KMS-11 (cell line): ENCODE measurements at regions not wholly inside any gene's neighbourhood (a gene's known extent, or its start where the extent isn't known, plus 50 kb on each side); places are given as distances from the start of the nearest gene placed in this dataset.

Experiments used
- H2AFZ ChIP-seq: fragments of 200-600 bp; sonication (generic); 2 replicates; pipeline ENCODE4 v1.6.1; 2016; ENCODE audit warnings: antibody characterized with exemption, mixed run types, low read depth
- H3K27ac ChIP-seq: fragments of 200-600 bp; sonication (generic); 2 replicates; pipeline ENCODE4 v1.6.1; 2016; ENCODE audit warnings: mild to moderate bottlenecking, mixed run types
- H3K27me3 ChIP-seq: fragments of 200-600 bp; sonication (generic); 2 replicates; pipeline ENCODE4 v1.6.1; 2017; ENCODE audit warnings: mild to moderate bottlenecking, low read depth, mixed run types, moderate library complexity; ENCODE audit not compliant: insufficient read depth
- H3K36me3 ChIP-seq: fragments of 200-600 bp; sonication (generic); 2 replicates; pipeline ENCODE4 v1.6.1; 2017; ENCODE audit warnings: mild to moderate bottlenecking, mixed run types; ENCODE audit not compliant: insufficient read depth
- H3K4me1 ChIP-seq: fragments of 200-600 bp; sonication (generic); 2 replicates; pipeline ENCODE4 v1.6.1; 2016; ENCODE audit warnings: mild to moderate bottlenecking, low read depth, mixed run types; ENCODE audit not compliant: poor library complexity, severe bottlenecking
- H3K4me2 ChIP-seq: fragments of 200-600 bp; sonication (generic); 2 replicates; pipeline ENCODE4 v1.7.0; 2016; ENCODE audit warnings: mild to moderate bottlenecking, mixed run types
- H3K4me3 ChIP-seq: fragments of 200-600 bp; sonication (generic); IDR thresholded peaks from 2 replicates; pipeline ENCODE4 v1.6.1; 2017; ENCODE audit warnings: low read depth, low read length, mixed read lengths; ENCODE audit not compliant: insufficient read depth
- H3K79me2 ChIP-seq: fragments of 200-600 bp; sonication (generic); 2 replicates; pipeline ENCODE4 v1.6.1; 2016; ENCODE audit warnings: low read depth, mixed run types; ENCODE audit not compliant: insufficient read depth
- H3K9ac ChIP-seq: fragments of 200-600 bp; sonication (generic); 2 replicates; pipeline ENCODE4 v1.6.1; 2016; ENCODE audit warnings: mild to moderate bottlenecking, mixed run types
- H4K20me1 ChIP-seq: fragments of 200-600 bp; sonication (generic); 2 replicates; pipeline ENCODE4 v1.6.1; 2016; ENCODE audit warnings: mild to moderate bottlenecking, mixed run types; ENCODE audit not compliant: insufficient read depth
- TF ChIP-seq, protein P1 (sequence below): fragments of 200-600 bp; sonication (generic); conservative IDR thresholded peaks from 2 replicates; pipeline ENCODE4 v1.6.1; 2017; ENCODE audit warnings: low read depth, mild to moderate bottlenecking, antibody characterized with exemption, low read length, moderate library complexity, mixed read lengths

DNA sequence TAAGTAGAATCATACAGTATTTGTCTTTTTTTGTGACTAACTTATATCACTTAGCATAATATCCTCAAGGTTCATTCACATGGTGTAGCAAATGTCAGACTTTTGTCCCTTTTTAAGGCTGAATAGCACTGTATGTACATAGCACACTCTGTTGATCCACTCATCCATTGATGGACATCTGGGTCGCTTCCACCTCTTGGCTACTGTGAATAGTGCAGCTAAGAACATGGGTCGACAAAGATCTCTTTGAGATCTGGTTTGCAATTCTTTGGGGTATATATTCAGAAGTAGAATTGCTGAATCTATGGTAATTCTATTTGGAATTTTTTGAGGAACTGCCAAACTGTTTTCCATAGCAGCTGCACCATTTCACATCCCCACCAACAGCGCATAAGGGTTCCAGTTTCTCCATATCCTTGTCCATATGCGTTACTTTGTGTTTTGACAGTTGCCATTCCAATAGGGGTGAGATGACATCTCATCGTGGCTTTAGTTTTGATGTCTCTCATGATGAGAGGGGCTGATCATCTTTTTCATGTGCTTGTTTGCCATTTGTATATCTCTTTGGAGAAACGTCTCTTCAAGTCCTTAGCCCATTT lies 73.9 kb downstream of the GLRX5 start:
- no peak overlapping the region for H3K4me3 ChIP-seq
- H3K4me2 ChIP-seq, result no peak overlapping the region
- H2AFZ ChIP-seq, result no peak overlapping the region
- H4K20me1 ChIP-seq, result no peaks in the 10 kb centered on the region
- no peaks in the 10 kb centered on the region for H3K36me3 ChIP-seq
- H3K27me3 ChIP-seq, result no peaks in the 10 kb centered on the region
- no peaks in the 10 kb centered on the region for H3K4me1 ChIP-seq
- H3K79me2 ChIP-seq, result no peaks in the 10 kb centered on the region
- TF ChIP-seq, protein P1, sequence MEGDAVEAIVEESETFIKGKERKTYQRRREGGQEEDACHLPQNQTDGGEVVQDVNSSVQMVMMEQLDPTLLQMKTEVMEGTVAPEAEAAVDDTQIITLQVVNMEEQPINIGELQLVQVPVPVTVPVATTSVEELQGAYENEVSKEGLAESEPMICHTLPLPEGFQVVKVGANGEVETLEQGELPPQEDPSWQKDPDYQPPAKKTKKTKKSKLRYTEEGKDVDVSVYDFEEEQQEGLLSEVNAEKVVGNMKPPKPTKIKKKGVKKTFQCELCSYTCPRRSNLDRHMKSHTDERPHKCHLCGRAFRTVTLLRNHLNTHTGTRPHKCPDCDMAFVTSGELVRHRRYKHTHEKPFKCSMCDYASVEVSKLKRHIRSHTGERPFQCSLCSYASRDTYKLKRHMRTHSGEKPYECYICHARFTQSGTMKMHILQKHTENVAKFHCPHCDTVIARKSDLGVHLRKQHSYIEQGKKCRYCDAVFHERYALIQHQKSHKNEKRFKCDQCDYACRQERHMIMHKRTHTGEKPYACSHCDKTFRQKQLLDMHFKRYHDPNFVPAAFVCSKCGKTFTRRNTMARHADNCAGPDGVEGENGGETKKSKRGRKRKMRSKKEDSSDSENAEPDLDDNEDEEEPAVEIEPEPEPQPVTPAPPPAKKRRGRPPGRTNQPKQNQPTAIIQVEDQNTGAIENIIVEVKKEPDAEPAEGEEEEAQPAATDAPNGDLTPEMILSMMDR, result no peak
- H3K9ac ChIP-seq, result no peak overlapping the region
- H3K27ac ChIP-seq, result no peak overlapping the region

GRCh38 chr14:95609398-95609990 lies 74.6 kb downstream of the GLRX5 start:
- Histone ChIP-seq H3K4me1 (no peaks in the 10 kb centered on the region), H3K4me2 (no peak overlapping the region), H3K27me3 (no peaks in the 10 kb centered on the region), H2AFZ (no peak overlapping the region), H3K27ac (no peak overlapping the region), H4K20me1 (no peaks in the 10 kb centered on the region), H3K4me3 (no peak overlapping the region), H3K9ac (no peak overlapping the region), H3K36me3 (no peaks in the 10 kb centered on the region), H3K79me2 (no peaks in the 10 kb centered on the region)
- TF ChIP-seq, protein P1, result peak; percentile 61; the same call in 1 of the 2 replicates

DNA sequence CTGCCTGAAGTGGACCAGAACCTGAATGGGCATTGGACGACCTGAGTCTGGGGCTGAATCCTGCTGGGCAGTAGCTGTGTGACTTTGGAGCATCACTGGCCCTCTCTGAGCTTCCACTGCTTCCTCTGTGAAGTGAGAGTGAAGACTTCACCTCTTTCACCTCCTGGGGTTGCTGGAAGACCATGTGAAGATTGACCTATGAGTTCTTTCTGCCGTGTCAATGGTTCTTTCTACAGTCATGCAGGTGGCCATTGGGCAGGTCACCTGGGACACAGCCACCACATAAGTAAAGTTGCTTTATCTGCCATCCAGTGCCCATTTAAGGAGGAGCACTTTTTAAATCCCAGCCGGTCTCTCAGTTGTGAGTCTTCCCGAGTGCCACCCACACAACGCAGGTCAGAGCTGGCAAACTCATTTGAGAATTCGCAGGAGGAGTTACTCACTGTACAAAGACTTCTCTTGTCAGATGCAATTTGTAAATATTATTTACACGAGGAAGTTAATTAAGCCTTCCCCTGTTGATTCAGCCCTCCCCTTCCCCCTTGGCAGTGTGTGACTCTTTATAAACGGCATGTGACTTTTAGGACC lies 74.8 kb upstream of the TCL1B start:
- H3K27me3 ChIP-seq, result no peaks in the 10 kb centered on the region
- H3K4me2 ChIP-seq, result no peak overlapping the region
- no peaks in the 10 kb centered on the region for H4K20me1 ChIP-seq
- no peaks in the 10 kb centered on the region for H3K36me3 ChIP-seq
- H3K79me2 ChIP-seq, result no peaks in the 10 kb centered on the region
- no peak overlapping the region for H3K9ac ChIP-seq
- TF ChIP-seq, protein P1, result no peak
- H3K4me1 ChIP-seq, result no peaks in the 10 kb centered on the region
- H3K4me3 ChIP-seq, result no peak overlapping the region
- H2AFZ ChIP-seq, result no peak overlapping the region
- H3K27ac ChIP-seq, result no peak overlapping the region

DNA sequence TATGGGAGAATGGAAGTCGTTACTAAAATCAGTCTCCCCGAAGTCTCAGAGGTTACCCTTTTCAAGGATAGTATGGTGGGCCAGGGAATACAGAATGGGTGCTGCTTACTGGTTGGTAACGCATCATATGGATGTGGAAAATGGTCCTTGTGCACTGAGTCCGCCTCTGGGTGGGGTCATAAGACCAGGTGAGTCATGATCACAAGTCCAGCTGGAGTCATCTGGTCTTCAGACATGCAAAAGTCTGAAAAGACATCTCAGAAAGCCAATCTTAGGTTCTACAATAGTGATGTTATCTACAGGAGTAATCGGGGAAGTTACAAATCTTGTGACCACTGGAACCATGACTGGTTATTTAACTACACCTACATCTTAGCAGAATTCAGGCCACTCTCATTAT lies 71.9 kb upstream of the TCL1B start:
- Histone ChIP-seq H3K27me3 (no peaks in the 10 kb centered on the region), H3K27ac (no peak overlapping the region), H4K20me1 (no peaks in the 10 kb centered on the region), H3K9ac (no peak overlapping the region), H3K4me1 (no peaks in the 10 kb centered on the region), H2AFZ (no peak overlapping the region), H3K4me2 (no peak overlapping the region), H3K79me2 (no peaks in the 10 kb centered on the region), H3K36me3 (no peaks in the 10 kb centered on the region), H3K4me3 (no peak overlapping the region)
- TF ChIP-seq, protein P1, result no peak
